ENCODE measurements at regions not wholly inside any gene's neighbourhood (a gene's known extent, or its start where the extent isn't known, plus 50 kb on each side); places are given as distances from the start of the nearest gene placed in this dataset.
A peak's percentile ranks its signal among the peaks of the same experiment; 100 is the strongest.

GRCh38 chr5:128015478-128015877, 68.1 kb upstream of the SLC12A2 start:
- no peak for TF ChIP-seq TP53 (CRISPR knock-in tag; IDR thresholded peaks at IDR 0.05)
- TF ChIP-seq MAFK (IDR thresholded peaks at IDR 0.05; ENCODE audit: partially characterized antibody), result peak; percentile 79
- WGBS (ENCODE audit: missing lambda C conversion rate), result 82% methylated on average over 1 of the region's 1 CpG
- DNase-seq (ENCODE audit: low read depth in 1 of 2, low spot score in 1 of 2) (no peak), FAIRE-seq (no peak), ATAC-seq (no peak)
- no peak overlapping the region for H3K27ac ChIP-seq
- ChIA-PET POLR2A (no interaction called here), CTCF (interaction anchor here (0.7 to 1.6 kb wide), 4 partner anchors 12 to 257 kb away, joined by 3 to 5 read pairs (median 3); partner anchors contain the start of gene SLC12A2)
- no peak overlapping the region for H3K4me3 ChIP-seq
- H3K9me3 ChIP-seq, result no peaks in the 10 kb centered on the region
- peaks cover 8% of the 10 kb centered on the region for H3K4me1 ChIP-seq
- H3K4me2 ChIP-seq, result no peak overlapping the region

- Histone ChIP-seq H3K4me1 (peaks cover 8% of the 10 kb centered on the region), H3K27ac (0 out of 6 replicates have a peak overlapping the region, but pooled peaks of 1 of the 2 experiments have one; percentile 34), H3K4me3 (no peak overlapping the region), H3K4me2 (peak overlapping the region; percentile 12; the same call in 1 of the 3 replicates), H3K9me3 (no peaks in the 10 kb centered on the region)
- no peak for FAIRE-seq
- ATAC-seq, result no peak
- no peak for DNase-seq (ENCODE audit: low read depth in 1 of 2, low spot score in 1 of 2)
- POLR2A ChIA-PET, result no interaction called here
- WGBS (ENCODE audit: missing lambda C conversion rate), result 93% methylated on average over 1 of the region's 1 CpG
- CTCF ChIA-PET, result interaction anchor here (0.7 kb wide), 1 partner anchor 258 kb away, joined by 5 read pairs; no protein-coding TSS in a partner anchor
- TF ChIP-seq HOXA7 (CRISPR knock-in tag; IDR thresholded peaks at IDR 0.05), result no peak
- no peak for TF ChIP-seq FOSL2 (IDR thresholded peaks at IDR 0.05)
- peak; percentile 55; the same call in 1 of the 2 replicates for TF ChIP-seq FOSL2 (CRISPR knock-in tag; IDR thresholded peaks at IDR 0.05)
- peak; percentile 41; the same call in 1 of the 2 replicates for TF ChIP-seq GATA3 (IDR thresholded peaks at IDR 0.05; ENCODE audit: borderline replicate concordance)
Observed at GRCh38 chr5:128015978-128016377, 67.6 kb upstream of the SLC12A2 start.

- 100% methylated on average over 1 of the region's 1 CpG for WGBS (ENCODE audit: missing lambda C conversion rate)
- Histone ChIP-seq H3K4me1 (peaks cover 8% of the 10 kb centered on the region), H3K4me3 (no peak overlapping the region), H3K27ac (no peak overlapping the region), H3K9me3 (peaks cover 11% of the 10 kb centered on the region; the same call in 2 of the 3 replicates), H3K4me2 (no peak overlapping the region)
- TF ChIP-seq RARB (CRISPR knock-in tag; IDR thresholded peaks at IDR 0.05) (no peak), REST (IDR thresholded peaks at IDR 0.05) (no peak), CBX8 (IDR thresholded peaks at IDR 0.05) (no peak), NPAS2 (CRISPR knock-in tag; IDR thresholded peaks at IDR 0.05; ENCODE audit: borderline replicate concordance) (no peak), FOSL2 (IDR thresholded peaks at IDR 0.05) (no peak), FOSL2 (CRISPR knock-in tag; IDR thresholded peaks at IDR 0.05) (no peak), EHMT2 (IDR thresholded peaks at IDR 0.05; ENCODE audit: low read depth) (no peak), EHF (CRISPR knock-in tag; IDR thresholded peaks at IDR 0.05) (no peak), RFX5 (IDR thresholded peaks at IDR 0.05) (no peak), CBX2 (IDR thresholded peaks at IDR 0.05; ENCODE audit: borderline replicate concordance, low read depth) (no peak), ESRRA (IDR thresholded peaks at IDR 0.05; ENCODE audit: borderline replicate concordance, low read length) (no peak), RNF2 (IDR thresholded peaks at IDR 0.05; ENCODE audit: borderline replicate concordance, low read depth) (no peak), MAFK (IDR thresholded peaks at IDR 0.05; ENCODE audit: partially characterized antibody) (no peak), E2F6 (IDR thresholded peaks at IDR 0.05; ENCODE audit: borderline replicate concordance, low read depth) (no peak), HOXB13 (CRISPR knock-in tag; IDR thresholded peaks at IDR 0.05; ENCODE audit: low read depth) (no peak), KDM5A (IDR thresholded peaks at IDR 0.05) (no peak), HOXA7 (CRISPR knock-in tag; IDR thresholded peaks at IDR 0.05) (no peak)
- ATAC-seq (no peak), FAIRE-seq (no peak), DNase-seq (ENCODE audit: low read depth in 1 of 2, low spot score in 1 of 2) (no peak)
- ChIA-PET CTCF (no interaction called here), POLR2A (no interaction called here)
Observed at GRCh38 chr5:128019391-128019790, 64.2 kb upstream of the SLC12A2 start.
